EH (cell line): ENCODE measurements at regions not wholly inside any gene's neighbourhood (a gene's known extent, or its start where the extent isn't known, plus 50 kb on each side); places are given as distances from the start of the nearest gene placed in this dataset.
"Not testable (repeated sequence)": the region's sequence is repeated elsewhere in the genome, so short reads cannot be mapped to it uniquely, and the experiment has no call there.

ENCODE experiments used
- DNase-seq: peaks from one replicate; pipeline ENCODE4 v3.0.0-alpha.2; 2015; ENCODE audit warnings: low read depth

DNA sequence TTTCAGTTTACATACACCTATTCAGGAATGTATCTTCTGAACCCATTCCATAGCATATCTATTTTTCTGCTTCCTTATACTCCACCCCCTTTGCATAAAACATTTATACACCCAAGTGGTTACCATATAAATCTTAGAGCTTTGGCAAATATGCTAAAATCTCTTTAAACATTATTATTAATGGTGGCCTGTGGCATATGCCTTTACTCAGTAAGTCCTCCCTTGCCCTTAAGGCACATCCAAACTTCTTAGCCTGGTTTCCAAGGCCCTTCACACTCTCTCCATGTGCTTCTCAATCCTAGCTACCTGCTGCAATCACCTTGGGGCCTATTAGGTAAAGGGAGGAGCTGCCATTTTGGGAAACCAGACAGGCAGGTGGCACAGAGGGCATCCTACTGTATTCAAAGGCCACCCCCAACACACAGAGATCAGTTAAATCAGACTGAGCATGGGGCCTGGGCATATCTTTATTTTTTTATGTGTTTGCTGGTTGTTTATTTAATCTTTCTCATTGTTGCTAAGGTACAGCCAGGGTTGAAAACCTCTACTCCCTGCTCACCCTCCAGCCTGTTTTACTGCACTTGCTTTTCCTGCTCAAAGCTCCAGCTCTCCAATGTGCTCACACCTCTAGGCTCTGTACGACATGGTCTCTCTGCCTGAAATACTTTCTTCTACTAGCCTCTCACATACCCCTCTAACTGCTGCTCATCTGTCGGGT, 242.8 kb upstream of the HNRNPA3 start:
- no peak for DNase-seq

DNA sequence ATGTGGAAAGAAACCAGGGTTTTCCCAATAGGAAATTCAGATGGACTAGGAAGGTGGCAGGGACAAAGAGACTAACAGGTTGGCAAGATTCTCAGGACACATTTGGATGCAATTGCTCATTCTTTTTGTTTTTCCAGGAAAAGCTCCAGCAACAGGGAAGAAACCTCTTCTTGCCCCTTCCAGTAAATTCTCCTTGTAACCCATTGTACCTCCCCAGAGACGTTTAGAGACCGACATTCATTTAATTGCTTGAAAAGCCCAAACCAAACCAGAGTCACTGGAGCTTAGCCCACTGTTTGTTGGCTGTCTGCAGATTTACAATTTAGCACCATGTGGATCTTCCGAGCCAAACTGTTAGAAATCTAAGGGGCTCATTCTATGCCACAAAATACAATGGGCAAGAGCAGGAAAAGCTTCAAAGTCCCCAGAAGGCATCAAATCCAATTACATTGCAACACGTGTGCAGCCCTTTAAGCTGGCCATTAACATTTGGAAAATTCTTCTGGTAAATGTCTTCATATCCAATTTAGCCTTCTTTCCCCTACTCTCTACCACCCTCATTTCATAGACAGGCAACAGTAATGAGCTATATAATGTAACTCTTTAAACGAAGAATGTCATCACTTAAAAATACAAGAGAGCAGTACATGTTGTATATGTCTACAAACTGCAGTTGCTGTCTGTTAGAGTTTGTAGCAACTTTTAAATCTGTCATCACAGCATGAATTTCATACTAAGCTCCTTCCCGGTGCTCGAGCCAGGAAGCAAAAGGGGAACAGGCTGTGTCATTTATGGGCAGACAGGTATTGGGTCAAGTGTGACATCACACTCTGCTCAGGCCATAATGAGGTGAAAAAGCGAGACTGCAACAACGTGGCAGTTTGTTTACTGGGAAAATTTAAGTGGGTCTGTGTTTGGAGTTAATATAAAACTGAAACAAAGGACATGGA, 235.6 kb upstream of the HNRNPA3 start:
- no peak for DNase-seq

DNA sequence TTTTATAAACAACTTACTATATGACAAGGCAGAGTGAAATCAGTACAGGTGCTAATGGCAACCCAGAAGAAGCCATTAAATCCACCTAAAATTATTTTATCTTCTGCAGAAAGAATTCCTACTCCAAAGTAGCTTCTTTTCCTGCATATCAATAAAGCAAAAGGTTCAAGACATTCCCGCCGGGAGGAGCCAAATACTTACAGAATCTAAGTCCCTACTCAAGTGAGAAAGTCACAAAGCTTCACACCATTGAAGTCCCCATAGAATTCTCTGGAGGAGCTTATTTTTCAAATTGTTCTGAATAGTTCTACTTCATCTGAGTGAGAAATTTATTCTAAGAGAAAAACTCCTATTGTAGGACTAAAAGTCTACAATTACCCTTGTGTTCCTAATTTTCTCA, 233.7 kb upstream of the HNRNPA3 start:
- peak; percentile 2 for DNase-seq

DNA sequence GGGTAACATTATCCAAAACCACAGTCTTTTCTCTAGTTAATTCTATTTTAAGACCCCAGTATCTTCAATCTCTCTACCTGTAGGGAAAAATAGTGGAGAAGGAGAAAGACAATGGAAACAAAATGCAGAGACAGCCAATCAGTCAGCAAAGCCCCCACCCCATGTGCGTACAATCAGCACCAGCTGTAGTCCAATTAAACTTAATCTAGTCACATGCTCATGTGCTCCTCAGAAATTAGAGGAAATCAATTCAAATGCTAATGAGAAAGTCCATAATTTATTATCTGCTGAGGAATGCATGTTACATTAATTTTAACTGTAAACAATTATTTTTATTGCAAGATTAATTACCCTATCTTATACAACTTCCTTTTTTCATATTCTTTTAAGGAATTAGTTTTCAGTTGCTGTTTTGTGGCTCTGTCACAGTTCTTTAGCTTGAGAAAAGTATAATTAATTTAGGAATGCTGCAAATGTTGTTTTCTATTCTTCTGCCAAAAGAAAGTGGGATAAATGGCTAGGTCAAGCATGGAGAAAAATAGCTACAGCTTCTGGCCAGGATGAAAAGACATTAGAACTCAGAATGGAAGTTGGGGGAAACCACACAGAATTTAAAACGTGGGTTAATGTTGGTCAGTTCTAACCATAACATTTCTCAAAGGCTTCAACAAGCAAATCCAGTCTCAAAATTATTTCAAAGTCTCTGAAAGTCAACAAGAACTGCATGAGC, 232.4 kb upstream of the HNRNPA3 start:
- DNase-seq, result no peak

DNA sequence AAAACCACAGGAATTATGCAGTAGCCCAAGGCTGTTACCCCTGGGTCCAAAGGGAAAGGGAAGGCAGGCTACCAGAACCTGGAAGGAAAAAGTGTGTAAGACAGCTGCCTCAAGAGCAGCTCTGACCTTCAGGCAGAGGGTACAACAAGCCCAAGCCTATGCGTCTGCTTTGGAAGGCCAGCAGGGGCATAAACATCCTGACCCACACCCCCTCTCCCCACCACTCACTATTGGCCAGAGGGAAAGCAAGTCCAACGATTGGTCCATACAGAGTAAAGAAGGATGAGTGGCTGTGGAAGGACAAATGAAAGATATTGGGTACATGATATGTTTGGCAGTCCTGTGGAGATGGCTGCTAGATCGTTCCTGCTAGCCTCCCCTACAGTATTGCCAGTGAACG, 227.6 kb upstream of the HNRNPA3 start:
- no peak for DNase-seq

DNA sequence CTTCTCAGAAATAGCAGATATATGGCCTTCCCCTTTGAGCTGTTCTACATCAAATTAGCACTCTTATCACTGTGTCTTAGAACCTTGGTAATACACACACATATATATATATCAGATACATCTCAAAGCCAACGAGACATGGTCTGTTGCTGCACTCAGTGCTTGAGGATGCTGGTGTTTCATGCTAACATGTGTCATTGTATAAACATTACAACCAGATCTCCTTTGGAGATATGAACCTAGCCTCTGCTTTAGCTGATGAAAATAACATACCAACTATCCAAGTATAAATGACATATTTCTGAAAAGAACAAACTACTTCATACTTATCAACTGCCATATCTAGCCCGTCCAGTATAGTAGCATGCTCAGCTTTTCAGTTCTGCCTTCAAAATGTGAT, 226.7 kb upstream of the HNRNPA3 start:
- no peak for DNase-seq

DNA sequence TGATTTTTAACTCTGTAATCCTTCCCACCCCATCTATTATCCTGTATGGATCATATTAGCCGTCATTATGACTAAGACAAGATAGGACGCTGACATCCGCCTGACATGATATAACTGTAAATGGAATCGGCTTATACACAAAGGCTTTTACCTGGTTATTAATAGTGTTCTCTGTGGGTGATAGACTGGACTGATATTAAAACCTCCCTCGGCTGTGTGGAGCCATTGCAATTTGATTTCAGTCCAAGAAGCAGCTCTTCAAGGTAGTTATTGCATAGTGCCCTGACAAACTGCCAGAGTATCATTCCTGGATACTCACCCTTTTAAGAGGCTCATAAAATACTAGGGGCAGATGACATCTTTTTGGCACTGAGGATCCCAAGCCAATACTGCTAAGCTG, 226.1 kb upstream of the HNRNPA3 start:
- DNase-seq, result no peak

DNA sequence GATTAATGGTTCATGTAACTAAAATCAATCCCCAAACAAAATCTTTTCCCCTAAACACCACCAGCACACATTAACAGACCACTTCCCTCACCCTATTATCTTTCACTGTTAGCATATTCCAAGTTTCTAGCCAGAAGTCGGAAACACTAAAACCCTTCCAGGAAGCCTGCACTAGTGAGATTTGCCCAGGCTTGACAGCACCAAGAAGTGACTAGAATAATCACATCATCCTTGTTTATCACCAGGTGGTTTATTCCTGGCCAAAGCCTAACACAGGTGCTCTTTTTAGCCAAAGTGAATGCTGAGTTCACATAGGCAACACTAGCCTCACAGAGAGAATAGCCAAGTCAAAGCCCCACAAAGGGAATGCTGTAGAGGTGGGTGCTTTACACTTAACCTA, 221.2 kb upstream of the HNRNPA3 start:
- no peak for DNase-seq

DNA sequence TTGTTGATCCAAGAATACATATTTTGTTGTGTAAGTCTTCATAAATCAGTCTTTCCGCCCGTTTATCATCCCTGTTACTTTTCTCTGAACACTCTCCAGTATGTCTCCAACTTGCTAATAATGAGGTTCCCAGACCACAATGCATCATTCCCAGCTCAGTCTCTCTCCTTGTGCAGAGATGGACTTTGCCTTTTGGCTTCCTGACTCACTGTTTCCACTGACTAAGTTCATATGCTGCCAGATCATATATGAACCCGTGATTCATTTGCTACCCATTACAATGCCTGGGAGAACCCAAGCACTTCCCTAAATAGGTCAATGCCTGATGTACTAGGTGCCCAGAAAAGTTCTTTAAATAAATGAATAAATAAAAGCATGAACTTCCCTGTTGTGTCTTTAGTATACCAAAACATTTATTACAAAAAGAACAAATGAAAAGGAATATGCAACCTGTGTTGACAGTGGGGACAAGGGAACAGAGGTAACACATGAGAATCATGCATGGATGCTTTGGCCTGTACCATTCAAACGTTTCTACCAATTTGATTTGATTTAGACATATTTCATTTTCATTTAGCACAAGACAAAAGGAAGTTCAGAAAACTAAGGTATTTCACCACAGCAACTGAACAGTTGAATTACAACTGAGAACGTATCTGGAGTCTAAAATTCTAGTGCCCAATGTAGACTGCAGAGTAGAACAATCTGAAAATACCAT, 215.4 kb upstream of the HNRNPA3 start:
- peak; percentile 84 for DNase-seq

DNA sequence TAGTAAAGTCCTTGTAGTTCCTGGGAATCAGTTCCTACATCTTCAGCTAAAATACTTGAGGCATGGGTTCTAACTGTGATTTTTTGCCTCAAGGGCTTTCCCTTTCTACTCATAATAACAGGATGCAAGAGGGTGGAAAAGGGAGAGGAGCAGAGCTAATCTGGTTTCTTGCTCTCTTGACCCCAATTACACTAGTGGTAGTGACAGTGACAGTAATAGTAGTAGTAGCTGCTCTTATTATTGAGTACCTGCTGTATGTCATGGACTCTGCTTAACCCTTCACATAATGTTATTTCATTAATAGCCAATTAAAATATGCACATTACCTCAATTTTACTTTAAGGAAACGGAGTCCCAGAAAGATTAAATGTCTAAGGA, 214.8 kb upstream of the HNRNPA3 start:
- peak; percentile 2 for DNase-seq

DNA sequence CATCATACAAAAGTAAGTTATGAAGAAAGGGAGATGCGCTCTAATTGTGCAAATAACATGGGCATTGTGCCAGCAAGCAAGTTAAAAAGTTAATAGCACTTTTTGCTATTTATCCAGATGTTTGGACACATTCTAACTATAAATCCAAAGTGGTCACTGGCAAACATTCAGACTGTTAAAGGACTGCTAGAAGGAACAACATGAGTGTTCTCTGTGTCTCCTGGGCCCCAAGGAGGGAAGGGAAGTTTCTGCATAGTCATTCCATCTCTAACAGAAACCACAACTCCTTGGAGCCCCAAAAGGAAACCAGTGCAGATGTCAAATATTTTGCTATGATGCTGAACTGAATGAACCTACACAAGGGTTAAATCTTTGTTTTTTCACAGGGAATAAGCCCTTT, 213.3 kb upstream of the HNRNPA3 start:
- peak; percentile 39 for DNase-seq

DNA sequence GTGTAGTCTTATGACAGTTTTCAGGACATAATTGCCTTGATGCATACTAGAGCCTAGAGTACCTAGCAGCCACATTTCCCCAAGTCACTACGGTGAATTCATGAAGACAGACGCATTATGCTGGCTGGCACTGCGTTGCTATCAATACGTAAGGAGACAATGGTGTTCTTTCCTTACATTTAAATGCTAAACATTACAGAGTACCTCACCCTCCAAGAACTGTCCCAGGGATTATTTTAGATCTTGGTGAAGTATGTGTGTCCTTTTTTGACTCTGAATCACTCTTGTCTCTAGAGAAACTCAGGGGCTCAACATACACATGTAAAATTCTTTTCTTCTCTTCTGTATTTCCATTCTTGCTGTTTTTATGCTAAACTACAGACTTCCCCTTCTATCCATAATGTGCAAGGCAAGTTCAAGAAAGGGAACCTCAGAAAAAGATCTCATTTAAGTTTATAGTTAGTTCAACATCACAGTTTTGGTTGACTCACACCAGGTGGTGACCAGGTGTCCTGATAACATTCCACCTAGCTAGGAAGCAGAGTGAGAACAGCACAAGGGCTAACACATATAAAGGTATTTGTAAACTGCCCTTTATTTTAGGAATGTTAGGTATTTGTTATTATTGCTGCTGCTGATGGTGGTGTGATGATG, 212.4 kb upstream of the HNRNPA3 start:
- DNase-seq, result no peak

DNA sequence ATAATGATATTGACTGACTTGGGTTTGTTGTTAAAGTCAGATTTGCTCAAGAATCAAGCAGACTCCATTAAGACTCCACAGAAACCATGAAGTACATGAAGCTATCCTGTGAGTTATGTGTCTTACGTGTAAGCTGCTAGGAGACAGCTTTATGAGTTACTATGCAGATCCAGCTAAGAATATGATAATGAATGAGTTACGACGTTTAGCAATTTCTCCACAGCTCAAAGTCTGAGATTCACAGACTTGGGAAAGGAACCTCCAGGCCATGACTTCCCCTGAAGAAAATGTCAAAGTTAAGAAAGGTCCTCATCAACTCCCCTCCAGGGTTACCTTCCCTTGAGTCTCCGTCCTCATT, 211.9 kb upstream of the HNRNPA3 start:
- DNase-seq, result no peak

DNA sequence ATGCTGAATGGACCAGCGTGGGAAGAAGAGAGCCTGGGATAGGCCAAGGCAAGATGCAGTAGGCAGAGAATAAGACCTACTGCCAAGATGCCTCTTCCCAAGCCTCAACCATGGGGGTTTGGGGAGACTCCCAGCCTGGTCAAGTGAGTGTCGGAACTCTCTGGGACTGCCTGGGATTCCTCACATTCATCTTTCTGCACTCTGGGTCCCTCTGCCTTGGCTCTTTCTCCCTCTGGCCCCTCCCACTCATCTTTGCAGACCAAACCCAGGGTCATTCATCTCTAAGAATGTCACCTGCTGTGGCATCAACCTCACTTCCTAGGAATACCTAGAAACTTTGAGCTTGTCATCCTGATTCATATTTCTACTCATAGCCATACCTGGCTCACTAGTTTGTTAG, 211.3 kb upstream of the HNRNPA3 start:
- DNase-seq, result no peak

DNA sequence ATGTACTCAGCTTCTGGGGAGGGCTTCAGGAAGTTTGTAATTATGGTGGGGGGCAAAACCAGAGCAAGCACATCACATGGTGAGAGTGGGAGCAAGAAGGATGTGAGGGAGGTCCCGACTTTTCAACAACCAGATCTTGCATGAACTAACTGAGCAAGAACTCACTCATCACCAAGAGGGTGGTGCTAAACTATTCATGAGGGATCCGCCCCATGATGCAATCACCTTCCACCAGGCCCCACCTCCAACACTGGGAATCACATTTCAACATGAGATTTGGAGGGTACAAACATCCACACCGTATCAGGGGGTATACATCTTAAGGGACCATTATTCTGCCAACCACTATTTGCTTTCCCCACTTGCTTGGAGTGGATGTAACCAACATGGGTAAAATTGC, 209.6 kb upstream of the HNRNPA3 start:
- no peak for DNase-seq

DNA sequence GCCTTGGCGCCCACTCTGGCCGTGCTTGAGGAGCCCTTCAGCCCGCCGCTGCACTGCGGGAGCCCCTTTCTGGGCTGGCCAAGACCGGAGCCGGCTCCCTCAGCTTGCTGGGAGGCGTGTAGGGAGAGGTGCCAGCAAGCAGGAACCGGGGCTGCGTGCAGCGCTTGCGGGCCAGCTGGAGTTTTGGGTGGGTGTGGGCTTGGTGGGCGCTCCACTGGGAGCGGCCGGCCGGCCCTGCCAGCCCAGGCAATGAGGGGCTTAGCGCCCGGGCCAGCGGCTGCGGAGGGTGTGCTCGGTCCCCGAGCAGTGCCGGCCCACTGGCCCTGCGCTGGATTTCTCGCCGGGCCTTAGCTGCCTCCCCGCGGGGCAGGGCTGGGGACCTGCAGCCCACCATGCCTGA, 204.9 kb upstream of the HNRNPA3 start:
- DNase-seq, result not testable (repeated sequence)

DNA sequence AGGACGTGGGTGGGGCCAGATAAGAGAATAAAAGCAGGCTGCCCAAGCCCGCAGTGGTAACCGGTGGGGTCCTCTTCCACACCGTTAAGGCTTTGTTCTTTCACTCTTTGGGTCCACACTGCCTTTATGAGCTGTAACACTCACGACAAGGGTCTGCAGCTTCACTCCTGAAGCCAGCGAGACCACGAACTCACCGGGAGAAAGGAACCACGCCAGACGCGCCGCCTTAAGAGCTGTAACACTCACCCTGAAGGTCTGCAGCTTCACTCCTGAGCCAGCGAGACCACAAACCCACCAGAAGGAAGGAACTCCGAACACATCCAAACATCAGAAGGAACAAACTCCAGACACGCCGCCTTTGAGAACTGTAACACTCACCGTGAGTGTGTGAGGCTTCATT, 203.9 kb upstream of the HNRNPA3 start:
- not testable (repeated sequence) for DNase-seq

DNA sequence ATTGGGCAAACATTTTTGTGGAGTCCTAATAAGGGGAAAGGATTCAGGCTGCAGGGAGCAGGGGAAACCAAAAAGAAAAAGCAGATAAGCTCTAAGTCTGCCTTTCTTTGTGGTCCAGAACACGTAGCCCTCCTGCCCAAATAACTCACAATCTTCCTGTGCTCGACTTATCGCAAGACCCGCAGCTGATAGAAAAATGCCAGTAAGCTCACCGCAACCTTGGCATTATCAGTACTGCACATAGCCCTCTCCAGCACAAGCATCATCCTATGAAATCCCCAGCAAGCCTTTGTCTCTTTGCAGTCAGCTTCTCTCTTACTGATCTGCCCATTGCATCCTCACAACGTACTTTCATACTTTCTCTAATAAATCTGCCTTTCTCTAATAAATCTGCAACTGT, 202.4 kb upstream of the HNRNPA3 start:
- no peak for DNase-seq

DNA sequence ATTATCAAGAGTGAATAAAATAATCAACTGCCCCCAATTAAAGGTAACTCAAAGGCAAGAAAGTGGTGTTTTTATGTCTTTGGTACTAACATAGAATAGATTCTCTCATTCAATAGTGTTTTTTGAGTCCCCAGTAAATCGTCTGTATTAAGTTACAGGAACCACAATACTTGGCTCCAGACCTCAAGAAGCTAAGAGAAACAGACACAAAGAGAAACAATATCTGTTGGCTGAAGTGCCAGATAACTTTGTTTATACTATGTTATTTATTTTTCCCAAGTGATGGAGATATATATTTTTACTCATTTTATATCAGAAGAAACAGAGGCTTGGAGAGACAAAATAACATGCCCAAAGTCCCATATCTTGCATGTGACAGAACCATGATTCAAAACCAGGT, 201.7 kb upstream of the HNRNPA3 start:
- DNase-seq, result no peak

DNA sequence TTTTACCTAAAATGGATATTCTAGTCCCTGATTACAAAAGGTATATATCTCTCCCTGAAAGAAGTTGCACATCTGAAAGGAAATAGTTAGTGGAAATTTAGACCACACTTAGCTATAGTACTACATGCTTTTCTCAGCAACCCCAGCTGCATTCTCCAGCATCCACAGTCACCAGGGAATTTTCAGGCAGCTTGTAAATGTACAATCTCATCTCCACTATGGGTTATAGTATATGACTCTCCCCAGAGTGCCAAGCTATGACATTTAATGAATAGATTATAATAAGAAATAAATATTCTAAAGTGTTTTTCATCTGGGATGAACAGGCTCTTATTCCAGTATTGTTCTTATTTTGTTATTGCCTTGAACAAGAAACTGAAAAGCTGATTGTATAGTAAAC, 197.6 kb upstream of the HNRNPA3 start:
- no peak for DNase-seq

DNA sequence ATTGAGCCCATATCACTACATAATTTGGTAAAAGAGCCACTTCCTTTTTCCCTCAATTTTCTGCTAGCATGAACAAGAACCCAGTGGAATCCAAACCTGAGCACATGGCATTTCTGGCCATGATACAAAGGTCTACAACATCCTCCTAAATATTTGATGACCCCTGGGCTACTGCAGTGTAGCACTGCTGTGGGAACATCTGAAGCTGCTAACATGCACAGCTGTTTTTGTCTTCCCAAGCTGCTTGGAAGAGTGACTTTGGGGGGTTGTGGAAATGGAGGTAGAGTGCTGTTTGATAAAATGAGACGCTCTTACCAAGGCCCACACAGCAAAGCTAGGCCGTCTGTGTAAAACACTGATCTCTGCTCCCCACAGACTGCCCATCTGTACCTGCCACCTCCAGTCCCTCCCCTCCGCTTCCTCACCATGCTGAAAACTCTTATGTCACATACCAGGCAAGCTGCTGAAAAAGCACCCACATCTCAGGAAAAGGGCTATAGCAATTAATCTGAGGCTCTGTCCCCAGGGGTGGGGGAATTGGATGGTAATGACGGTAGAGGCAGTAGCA, 197.2 kb upstream of the HNRNPA3 start:
- DNase-seq, result no peak
